H1 (cell line): ENCODE measurements at regions not wholly inside any gene's neighbourhood (a gene's known extent, or its start where the extent isn't known, plus 50 kb on each side); places are given as distances from the start of the nearest gene placed in this dataset.

Experiments
- CBX8 ChIP-seq: fragments of 300-800, 300-1000 bp; sonication (generic); IDR thresholded peaks from 2 replicates; pipeline ENCODE4 v1.7.1; 2016; ENCODE audit warnings: low read depth, low read length, borderline replicate concordance

GRCh38 chr12:75944905-75945432, 86.6 kb downstream of the PHLDA1 start (continued):
- TF ChIP-seq CBX8: no peak
- TF ChIP-seq, all 59 proteins: peak for 0
